MM.1S (cell line): ENCODE measurements at regions not wholly inside any gene's neighbourhood (a gene's known extent, or its start where the extent isn't known, plus 50 kb on each side); places are given as distances from the start of the nearest gene placed in this dataset.

ENCODE experiments used
- DNase-seq: peaks from one replicate; pipeline ENCODE4 v3.0.0-alpha.2; 2015
- H2AFZ ChIP-seq: fragments of 300-600 bp; sonication (generic); 2 replicates; pipeline ENCODE4 v1.6.0; 2016; ENCODE audit warnings: antibody characterized with exemption, low read length
- H3F3A ChIP-seq: fragments of 300-600 bp; sonication (generic); 2 replicates; pipeline ENCODE4 v1.6.1; 2016; ENCODE audit warnings: mild to moderate bottlenecking, antibody characterized with exemption, low read length, moderate library complexity, mixed read lengths; ENCODE audit not compliant: insufficient read depth
- H3K27ac ChIP-seq: fragments of 300-600 bp; sonication (generic); 2 replicates; pipeline ENCODE4 v1.5.1; 2016; ENCODE audit warnings: mild to moderate bottlenecking, low read length
- H3K27me3 ChIP-seq: fragments of 300-600 bp; sonication (generic); replicated peaks from 2 replicates; pipeline ENCODE4 v1.6.0; 2016; ENCODE audit warnings: low read length; ENCODE audit not compliant: insufficient read depth
- H3K36me3 ChIP-seq: fragments of 300-600 bp; sonication (generic); replicated peaks from 2 replicates; pipeline ENCODE4 v1.6.1; 2016; ENCODE audit warnings: mild to moderate bottlenecking, low read length, mixed read lengths; ENCODE audit not compliant: insufficient read depth
- H3K4me1 ChIP-seq: fragments of 300-600 bp; sonication (generic); 2 replicates; pipeline ENCODE4 v1.6.1; 2016; ENCODE audit warnings: low read length, mixed read lengths
- H3K4me2 ChIP-seq: fragments of 300-600 bp; sonication (generic); 2 replicates; pipeline ENCODE4 v1.6.0; 2016; ENCODE audit warnings: low read depth, low read length
- H3K4me3 ChIP-seq: fragments of 300-600 bp; sonication (generic); 2 replicates; pipeline ENCODE4 v1.5.1; 2016; ENCODE audit warnings: low read length, mixed read lengths
- H3K79me2 ChIP-seq: fragments of 300-600 bp; sonication (generic); 2 replicates; pipeline ENCODE4 v1.6.1; 2016; ENCODE audit warnings: mixed run types, low read length, mixed read lengths
- H3K9ac ChIP-seq: fragments of 300-600 bp; sonication (generic); 2 replicates; pipeline ENCODE4 v1.6.1; 2016; ENCODE audit warnings: low read length, mixed read lengths
- H3K9me2 ChIP-seq: fragments of 300-600 bp; sonication (generic); replicated peaks from 2 replicates; pipeline ENCODE4 v1.6.1; 2016; ENCODE audit warnings: mild to moderate bottlenecking, low read length, mixed read lengths; ENCODE audit not compliant: insufficient read depth
- H3K9me3 ChIP-seq: fragments of 300-600 bp; sonication (generic); replicated peaks from 2 replicates; pipeline ENCODE4 v1.6.1; 2016; ENCODE audit warnings: mild to moderate bottlenecking, low read length, mixed read lengths; ENCODE audit not compliant: insufficient read depth
- H4K20me1 ChIP-seq: fragments of 300-600 bp; sonication (generic); 2 replicates; pipeline ENCODE4 v1.6.1; 2016; ENCODE audit warnings: mild to moderate bottlenecking, low read length, moderate library complexity, mixed read lengths; ENCODE audit not compliant: insufficient read depth
- EZH2 ChIP-seq: fragments of 300-600 bp; sonication (generic); optimal IDR thresholded peaks from 2 replicates; pipeline ENCODE3; 2017; ENCODE audit warnings: low read depth, mild to moderate bottlenecking, antibody characterized with exemption, low read length, mixed read lengths
- EZH2phosphoT487 ChIP-seq: fragments of 300-600 bp; sonication (generic); IDR thresholded peaks from 2 replicates; pipeline ENCODE4 v1.6.1; 2018; ENCODE audit warnings: antibody characterized with exemption, low read length
- TF ChIP-seq, protein P1 (sequence below): fragments of 300-600 bp; sonication (generic); IDR thresholded peaks from 2 replicates; pipeline ENCODE4 v1.5.1; 2016; ENCODE audit warnings: antibody characterized with exemption, low read length, mixed read lengths

DNA sequence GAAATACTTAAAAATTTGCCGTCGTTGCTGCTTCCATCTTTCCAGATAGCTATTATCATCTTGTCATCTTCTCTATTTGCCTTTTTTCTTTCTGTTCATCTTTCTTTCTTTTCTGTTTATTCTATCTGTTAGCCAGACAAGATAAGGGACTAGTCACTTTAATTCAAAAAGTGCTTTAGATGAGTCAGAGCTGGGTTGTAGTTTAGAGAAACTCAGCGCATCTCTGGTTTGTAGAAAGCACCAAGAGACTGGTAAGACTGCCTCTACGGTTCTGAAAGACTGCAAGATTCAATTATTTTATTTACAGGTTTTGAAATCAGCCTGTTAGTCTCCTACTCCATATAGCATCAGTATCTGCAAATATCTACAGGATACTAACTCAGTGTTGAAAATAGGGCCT lies 562.8 kb upstream of the RIOK2 start:
- H3F3A ChIP-seq, result no peaks in the 10 kb centered on the region
- H3K27me3 ChIP-seq, result no peaks in the 10 kb centered on the region

DNA sequence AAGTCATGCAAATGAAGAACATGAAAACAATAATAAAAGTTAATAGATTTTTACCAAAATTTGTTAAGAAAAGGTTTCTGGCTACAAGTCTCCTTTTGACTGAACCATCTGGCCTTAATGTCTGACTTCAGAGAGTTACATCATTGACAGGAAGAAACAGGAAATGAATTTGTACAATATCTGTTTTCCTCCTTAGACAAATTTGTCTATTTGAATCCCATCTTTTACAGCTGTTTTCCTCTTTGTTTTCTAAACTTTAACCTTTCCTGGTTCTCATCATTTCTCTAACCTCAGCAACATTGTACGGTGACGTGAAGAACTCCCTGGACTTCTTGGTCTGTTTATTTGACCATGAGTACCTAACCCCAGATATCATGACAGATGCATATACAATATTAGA lies 567.5 kb upstream of the RIOK2 start:
- H2AFZ ChIP-seq, result no peak overlapping the region

More for the DNA sequence above, 562.8 kb upstream of the RIOK2 start:
- H3K9ac ChIP-seq, result no peak overlapping the region
- no peaks in the 10 kb centered on the region for H3K9me3 ChIP-seq
- TF ChIP-seq, protein P1, sequence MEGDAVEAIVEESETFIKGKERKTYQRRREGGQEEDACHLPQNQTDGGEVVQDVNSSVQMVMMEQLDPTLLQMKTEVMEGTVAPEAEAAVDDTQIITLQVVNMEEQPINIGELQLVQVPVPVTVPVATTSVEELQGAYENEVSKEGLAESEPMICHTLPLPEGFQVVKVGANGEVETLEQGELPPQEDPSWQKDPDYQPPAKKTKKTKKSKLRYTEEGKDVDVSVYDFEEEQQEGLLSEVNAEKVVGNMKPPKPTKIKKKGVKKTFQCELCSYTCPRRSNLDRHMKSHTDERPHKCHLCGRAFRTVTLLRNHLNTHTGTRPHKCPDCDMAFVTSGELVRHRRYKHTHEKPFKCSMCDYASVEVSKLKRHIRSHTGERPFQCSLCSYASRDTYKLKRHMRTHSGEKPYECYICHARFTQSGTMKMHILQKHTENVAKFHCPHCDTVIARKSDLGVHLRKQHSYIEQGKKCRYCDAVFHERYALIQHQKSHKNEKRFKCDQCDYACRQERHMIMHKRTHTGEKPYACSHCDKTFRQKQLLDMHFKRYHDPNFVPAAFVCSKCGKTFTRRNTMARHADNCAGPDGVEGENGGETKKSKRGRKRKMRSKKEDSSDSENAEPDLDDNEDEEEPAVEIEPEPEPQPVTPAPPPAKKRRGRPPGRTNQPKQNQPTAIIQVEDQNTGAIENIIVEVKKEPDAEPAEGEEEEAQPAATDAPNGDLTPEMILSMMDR, result no peak
- TF ChIP-seq EZH2phosphoT487, result no peak
- no peak for TF ChIP-seq EZH2
- H3K4me3 ChIP-seq, result no peak overlapping the region
- no peaks in the 10 kb centered on the region for H3K9me2 ChIP-seq
- no peak overlapping the region for H3K4me2 ChIP-seq
- H3K79me2 ChIP-seq, result no peaks in the 10 kb centered on the region
- no peaks in the 10 kb centered on the region for H3K4me1 ChIP-seq
- no peak for DNase-seq
- H2AFZ ChIP-seq, result no peak overlapping the region
- H4K20me1 ChIP-seq, result no peaks in the 10 kb centered on the region
- H3K36me3 ChIP-seq, result no peaks in the 10 kb centered on the region
- H3K27ac ChIP-seq, result no peak overlapping the region

DNA sequence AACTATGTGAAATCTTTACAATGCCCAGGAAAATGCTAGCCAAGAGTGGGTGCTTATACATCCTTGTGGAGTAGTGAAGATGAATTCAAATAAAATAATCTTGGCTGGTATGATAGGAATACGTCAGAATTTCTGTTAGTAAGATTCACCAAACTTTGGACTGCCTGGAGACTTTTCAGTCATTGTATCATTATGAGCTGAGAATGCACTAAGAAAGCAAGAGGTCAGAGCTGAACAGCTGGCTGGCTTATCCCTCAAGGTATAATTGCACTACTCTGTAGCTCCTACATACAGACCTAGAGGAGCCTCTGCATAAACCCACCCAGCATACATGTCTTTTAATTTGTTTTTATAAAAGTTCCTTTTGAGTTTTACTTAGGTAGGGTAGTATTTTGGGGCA lies 568.5 kb upstream of the RIOK2 start:
- no peak for TF ChIP-seq EZH2phosphoT487
- no peak for TF ChIP-seq EZH2
- TF ChIP-seq, protein P1, result no peak
- Histone ChIP-seq H3K79me2 (no peaks in the 10 kb centered on the region), H3K36me3 (no peaks in the 10 kb centered on the region), H3K27me3 (no peaks in the 10 kb centered on the region), H3K9me2 (no peaks in the 10 kb centered on the region), H3K4me1 (no peaks in the 10 kb centered on the region), H3K27ac (no peak overlapping the region), H3K9ac (no peak overlapping the region), H3K4me3 (no peak overlapping the region), H3K9me3 (no peaks in the 10 kb centered on the region), H4K20me1 (no peaks in the 10 kb centered on the region), H3F3A (no peaks in the 10 kb centered on the region), H2AFZ (no peak overlapping the region), H3K4me2 (no peak overlapping the region)
- no peak for DNase-seq

More for the DNA sequence above, 567.5 kb upstream of the RIOK2 start:
- TF ChIP-seq, protein P1, result no peak
- no peak for TF ChIP-seq EZH2phosphoT487
- no peak for TF ChIP-seq EZH2
- no peak for DNase-seq
- no peaks in the 10 kb centered on the region for H3K9me3 ChIP-seq
- H3K9me2 ChIP-seq, result no peaks in the 10 kb centered on the region
- no peaks in the 10 kb centered on the region for H3K79me2 ChIP-seq
- H3K4me3 ChIP-seq, result no peak overlapping the region
- no peaks in the 10 kb centered on the region for H3K36me3 ChIP-seq
- H3F3A ChIP-seq, result no peaks in the 10 kb centered on the region
- H3K27ac ChIP-seq, result no peak overlapping the region
- H3K4me2 ChIP-seq, result no peak overlapping the region
- H3K9ac ChIP-seq, result no peak overlapping the region
- H3K27me3 ChIP-seq, result no peaks in the 10 kb centered on the region
- H4K20me1 ChIP-seq, result no peaks in the 10 kb centered on the region
- no peaks in the 10 kb centered on the region for H3K4me1 ChIP-seq
